A549 (cell line): ENCODE measurements at regions not wholly inside any gene's neighbourhood (a gene's known extent, or its start where the extent isn't known, plus 50 kb on each side); places are given as distances from the start of the nearest gene placed in this dataset.

Source experiments
- CTCF ChIP-seq: fragments of >200 bp; sonication (Bioruptor Twin); formaldehyde crosslinking; IDR thresholded peaks from 3 replicates; pipeline ENCODE4 v1.5.1; 2016
- HDAC2 ChIP-seq: fragments of 200-600 bp; sonication (generic); IDR thresholded peaks from 2 replicates; pipeline ENCODE4 v1.6.1; 2016
- TF ChIP-seq, protein P1 (sequence below): fragments of 450-650 bp; IDR thresholded peaks from 2 replicates; pipeline ENCODE4 v1.6.1; 2014; ENCODE audit warnings: antibody characterized with exemption

GRCh38 chr20:52261792-52262191, 70.2 kb upstream of the ZFP64 start:
- TF ChIP-seq HDAC2 (no peak), CTCF (no peak)
- TF ChIP-seq, protein P1, sequence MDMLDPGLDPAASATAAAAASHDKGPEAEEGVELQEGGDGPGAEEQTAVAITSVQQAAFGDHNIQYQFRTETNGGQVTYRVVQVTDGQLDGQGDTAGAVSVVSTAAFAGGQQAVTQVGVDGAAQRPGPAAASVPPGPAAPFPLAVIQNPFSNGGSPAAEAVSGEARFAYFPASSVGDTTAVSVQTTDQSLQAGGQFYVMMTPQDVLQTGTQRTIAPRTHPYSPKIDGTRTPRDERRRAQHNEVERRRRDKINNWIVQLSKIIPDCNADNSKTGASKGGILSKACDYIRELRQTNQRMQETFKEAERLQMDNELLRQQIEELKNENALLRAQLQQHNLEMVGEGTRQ: no peak
